HG02763 (cell line): ENCODE measurements at regions not wholly inside any gene's neighbourhood (a gene's known extent, or its start where the extent isn't known, plus 50 kb on each side); places are given as distances from the start of the nearest gene placed in this dataset.

Source experiments
- ATAC-seq: cut with Tn5 transposase; IDR thresholded peaks from one replicate; pipeline ENCODE4 v1.9.1; 2021; ENCODE audit warnings: mild to moderate bottlenecking, moderate library complexity; ENCODE audit not compliant: unreplicated experiment

GRCh38 chr3:124467980-124468902 lies 262.0 kb upstream of the UMPS start:
- ATAC-seq: no peak

- no peak for ATAC-seq
Observed at GRCh38 chr3:124469555-124469954, 260.7 kb upstream of the UMPS start.

- ATAC-seq: no peak
Observed at GRCh38 chr3:124478830-124479229, 251.4 kb upstream of the UMPS start.

- ATAC-seq: no peak
Observed at GRCh38 chr3:124483915-124484470, 246.3 kb upstream of the UMPS start.

- ATAC-seq: no peak
Observed at GRCh38 chr3:124486324-124486723, 243.9 kb upstream of the UMPS start.

GRCh38 chr3:124489506-124489905 lies 240.7 kb upstream of the UMPS start:
- ATAC-seq: no peak

GRCh38 chr3:124491098-124491497 lies 239.2 kb upstream of the UMPS start:
- ATAC-seq: no peak

- ATAC-seq: no peak
Observed at GRCh38 chr3:124491875-124492274, 238.4 kb upstream of the UMPS start.

GRCh38 chr3:124492824-124493223 lies 237.4 kb upstream of the UMPS start:
- no peak for ATAC-seq

- no peak for ATAC-seq
Observed at GRCh38 chr3:124496061-124496460, 234.2 kb upstream of the UMPS start.

GRCh38 chr3:124497487-124497886 lies 232.8 kb upstream of the UMPS start:
- no peak for ATAC-seq

GRCh38 chr3:124498891-124499290 lies 231.4 kb upstream of the UMPS start:
- ATAC-seq: no peak

- no peak for ATAC-seq
Observed at GRCh38 chr3:124504332-124505059, 225.8 kb upstream of the UMPS start.

- ATAC-seq: no peak
Observed at GRCh38 chr3:124509884-124510283, 220.4 kb upstream of the UMPS start.

GRCh38 chr3:124510290-124510689 lies 220.0 kb upstream of the UMPS start:
- no peak for ATAC-seq

- ATAC-seq: no peak
Observed at GRCh38 chr3:124512881-124513609, 217.2 kb upstream of the UMPS start.

GRCh38 chr3:124513610-124513997 lies 216.6 kb upstream of the UMPS start:
- ATAC-seq: no peak

GRCh38 chr3:124514683-124515082 lies 215.6 kb upstream of the UMPS start:
- ATAC-seq: no peak

GRCh38 chr3:124516333-124516732 lies 213.9 kb upstream of the UMPS start:
- no peak for ATAC-seq

- ATAC-seq: no peak
Observed at GRCh38 chr3:124517306-124517705, 212.9 kb upstream of the UMPS start.

- no peak for ATAC-seq
Observed at GRCh38 chr3:124518350-124518749, 211.9 kb upstream of the UMPS start.
